Stomach smooth muscle (tissue), 2 donors: ENCODE measurements at regions not wholly inside any gene's neighbourhood (a gene's known extent, or its start where the extent isn't known, plus 50 kb on each side); places are given as distances from the start of the nearest gene placed in this dataset.

Experiments
- H3K27ac ChIP-seq: one replicate; pipeline ENCODE4 v1.7.0; 2013; ENCODE audit warnings: mild to moderate bottlenecking, low read length, inconsistent platforms
- H3K27me3 ChIP-seq, 2 donors: one replicate each; pipeline ENCODE4 v1.7.0; 2013; ENCODE audit warnings: low read length in 2 of 2; ENCODE audit not compliant: insufficient read depth in 2 of 2, control insufficient read depth in 1 of 2
- H3K36me3 ChIP-seq, 2 donors: one replicate each; pipeline ENCODE4 v1.7.0; 2013; ENCODE audit warnings: low read length in 2 of 2; ENCODE audit not compliant: control insufficient read depth in 2 of 2, insufficient read depth in 2 of 2
- H3K4me1 ChIP-seq: one replicate; pipeline ENCODE4 v1.7.0; 2013; ENCODE audit warnings: low read length; ENCODE audit not compliant: control insufficient read depth, insufficient read depth
- H3K4me3 ChIP-seq, 2 donors: one replicate each; pipeline ENCODE4 v1.7.0; 2013; ENCODE audit warnings: low read length in 2 of 2
- H3K9ac ChIP-seq, 2 donors: one replicate each; pipeline ENCODE4 v1.7.0; 2013; ENCODE audit warnings: low read length in 2 of 2, mild to moderate bottlenecking in 1 of 2
- H3K9me3 ChIP-seq, 2 donors: one replicate each; pipeline ENCODE4 v1.7.0; 2013; ENCODE audit warnings: low read length in 2 of 2; ENCODE audit not compliant: control insufficient read depth in 2 of 2
- donor health status: healthy.
- donor health status: Pancreatic carcinoma.

DNA sequence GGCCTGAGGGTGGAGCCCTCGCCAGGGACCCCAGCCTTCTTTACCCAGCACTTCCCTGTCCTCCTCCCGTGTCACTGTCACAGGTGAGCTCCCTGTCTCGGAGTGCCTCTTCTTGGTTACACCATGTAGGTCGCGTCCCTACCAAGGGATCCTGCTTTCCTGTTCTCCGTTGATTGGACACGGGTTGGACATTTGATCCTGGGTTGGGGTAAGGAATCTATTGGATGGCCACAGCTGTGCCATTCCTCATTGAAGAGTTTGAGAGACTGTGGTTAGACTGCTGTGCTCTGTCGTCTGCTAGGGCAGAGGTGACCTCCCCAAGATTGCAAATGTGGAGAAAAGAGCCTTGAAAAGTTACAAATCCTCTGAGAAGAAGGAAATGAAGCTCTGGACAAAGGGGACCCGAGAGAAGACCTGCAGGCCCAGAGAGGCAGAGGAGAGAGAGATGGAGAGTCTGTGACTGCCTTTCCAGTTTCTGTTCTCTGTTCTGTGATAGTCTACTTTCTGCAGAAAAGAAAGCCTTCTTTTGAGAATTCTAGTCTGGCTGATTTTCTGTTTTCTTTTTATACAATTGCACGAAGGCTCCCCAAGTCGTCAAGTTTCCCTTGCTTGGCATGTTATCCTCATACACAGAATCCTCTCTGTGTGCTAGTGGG, 325.7 kb upstream of the RGMA start:
- no peaks in the 10 kb centered on the region for H3K9me3 ChIP-seq
- H3K4me3 ChIP-seq = no peak overlapping the region
- no peak overlapping the region for H3K27ac ChIP-seq
- H3K4me1 ChIP-seq = peaks cover 3% of the 10 kb centered on the region
- H3K9ac ChIP-seq = no peak overlapping the region
- no peaks in the 10 kb centered on the region for H3K36me3 ChIP-seq
- H3K27me3 ChIP-seq = no peaks in the 10 kb centered on the region

GRCh38 chr15:93413745-93414144, 324.7 kb upstream of the RGMA start:
- H3K36me3 ChIP-seq = no peaks in the 10 kb centered on the region
- no peak overlapping the region for H3K9ac ChIP-seq
- peaks cover 3% of the 10 kb centered on the region for H3K4me1 ChIP-seq
- H3K27ac ChIP-seq = no peak overlapping the region
- no peaks in the 10 kb centered on the region for H3K27me3 ChIP-seq
- H3K4me3 ChIP-seq = no peak overlapping the region
- no peaks in the 10 kb centered on the region for H3K9me3 ChIP-seq

- no peak overlapping the region for H3K9ac ChIP-seq
- no peaks in the 10 kb centered on the region for H3K4me1 ChIP-seq
- no peaks in the 10 kb centered on the region for H3K36me3 ChIP-seq
- no peak overlapping the region for H3K27ac ChIP-seq
- no peak overlapping the region for H3K4me3 ChIP-seq
- no peaks in the 10 kb centered on the region for H3K27me3 ChIP-seq
- peaks cover 2 to 7% of the 10 kb centered on the region in 2 donors for H3K9me3 ChIP-seq
Measured at GRCh38 chr15:93399121-93399520, 310.1 kb upstream of the RGMA start.

GRCh38 chr15:93389211-93389610, 300.2 kb upstream of the RGMA start:
- H3K27me3 ChIP-seq = no peaks in the 10 kb centered on the region
- no peaks in the 10 kb centered on the region for H3K4me1 ChIP-seq
- H3K9ac ChIP-seq = no peak overlapping the region
- H3K27ac ChIP-seq = no peak overlapping the region
- no peaks in the 10 kb centered on the region for H3K9me3 ChIP-seq
- H3K36me3 ChIP-seq = no peaks in the 10 kb centered on the region
- H3K4me3 ChIP-seq = no peak overlapping the region

DNA sequence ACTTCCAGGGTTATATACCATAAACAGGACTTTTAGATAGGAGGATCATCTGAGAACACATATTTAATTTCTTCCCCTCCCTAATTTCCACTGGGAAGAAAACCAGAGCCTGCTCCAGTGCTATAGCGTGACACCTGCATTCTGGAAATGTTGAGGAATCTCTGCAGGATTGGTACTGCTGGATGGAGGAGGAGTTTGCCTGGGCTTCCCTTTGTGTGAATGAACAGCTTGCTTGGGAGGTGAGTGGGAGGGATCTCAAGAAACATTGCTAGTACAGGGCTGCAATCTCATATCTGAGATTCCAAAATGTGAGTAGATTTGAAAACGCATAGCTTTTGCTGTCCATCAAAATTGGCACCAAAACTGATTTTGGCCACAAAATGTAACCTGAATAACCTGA, 295.9 kb upstream of the RGMA start:
- no peaks in the 10 kb centered on the region for H3K36me3 ChIP-seq
- H3K9ac ChIP-seq = no peak overlapping the region
- no peaks in the 10 kb centered on the region for H3K27me3 ChIP-seq
- no peak overlapping the region for H3K4me3 ChIP-seq
- no peak overlapping the region for H3K27ac ChIP-seq
- no peaks in the 10 kb centered on the region for H3K9me3 ChIP-seq
- no peaks in the 10 kb centered on the region for H3K4me1 ChIP-seq

- no peaks in the 10 kb centered on the region for H3K36me3 ChIP-seq
- no peaks in the 10 kb centered on the region for H3K27me3 ChIP-seq
- no peaks in the 10 kb centered on the region for H3K4me1 ChIP-seq
- H3K4me3 ChIP-seq = no peak overlapping the region
- H3K27ac ChIP-seq = no peak overlapping the region
- no peak overlapping the region for H3K9ac ChIP-seq
- no peaks in the 10 kb centered on the region for H3K9me3 ChIP-seq
Measured at GRCh38 chr15:93382200-93382820, 293.3 kb upstream of the RGMA start.

DNA sequence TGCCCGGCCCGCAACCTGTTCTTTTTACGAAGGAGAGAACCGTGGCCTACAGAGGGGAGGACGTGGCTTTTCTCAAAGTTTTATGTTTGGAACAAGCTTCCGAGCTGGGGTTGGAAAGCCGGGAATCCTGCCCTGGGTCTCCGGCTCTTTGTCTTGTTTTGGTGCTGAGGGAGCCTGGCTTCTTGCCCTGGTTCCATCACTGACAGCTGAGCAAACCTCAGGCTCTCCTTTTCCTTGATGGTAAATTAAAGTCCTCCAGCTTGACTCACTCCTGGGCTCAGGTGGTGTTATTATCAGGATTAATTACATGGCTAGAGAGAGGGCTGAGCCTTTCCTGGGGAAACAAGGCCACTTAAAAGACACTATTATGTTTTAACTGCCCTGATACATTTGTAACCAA, 289.5 kb upstream of the RGMA start:
- Histone ChIP-seq H3K36me3 (no peaks in the 10 kb centered on the region), H3K9me3 (no peaks in the 10 kb centered on the region)

DNA sequence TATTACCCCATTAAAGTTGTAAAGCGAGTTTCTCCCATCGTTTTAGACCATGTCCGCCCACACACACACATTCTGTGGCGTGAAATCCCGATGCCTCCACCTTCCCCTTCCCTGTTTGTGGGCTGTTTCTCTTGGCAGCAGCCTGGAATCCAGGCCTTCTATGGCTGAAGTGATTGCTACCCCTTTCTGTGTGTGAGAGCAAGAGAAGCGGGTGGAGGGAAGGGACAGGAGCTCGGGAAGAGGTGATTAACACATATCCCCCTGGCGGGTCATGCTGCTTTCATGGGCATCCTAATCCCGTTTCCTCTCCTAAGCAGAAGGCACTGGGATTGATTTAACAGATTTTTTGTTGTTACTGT, 283.8 kb upstream of the RGMA start:
- Histone ChIP-seq H3K36me3 (no peaks in the 10 kb centered on the region), H3K27ac (no peak overlapping the region), H3K4me1 (no peaks in the 10 kb centered on the region), H3K4me3 (no peak overlapping the region), H3K9me3 (no peaks in the 10 kb centered on the region), H3K9ac (no peak overlapping the region), H3K27me3 (no peaks in the 10 kb centered on the region)

More for the DNA sequence above, 289.5 kb upstream of the RGMA start:
- no peaks in the 10 kb centered on the region for H3K27me3 ChIP-seq
- no peaks in the 10 kb centered on the region for H3K4me1 ChIP-seq
- H3K9ac ChIP-seq = no peak overlapping the region
- H3K27ac ChIP-seq = no peak overlapping the region
- H3K4me3 ChIP-seq = no peak overlapping the region

GRCh38 chr15:93372208-93372864, 283.3 kb upstream of the RGMA start:
- Histone ChIP-seq H3K36me3 (no peaks in the 10 kb centered on the region), H3K9ac (no peak overlapping the region), H3K4me1 (no peaks in the 10 kb centered on the region), H3K9me3 (no peaks in the 10 kb centered on the region), H3K27ac (no peak overlapping the region), H3K4me3 (no peak overlapping the region), H3K27me3 (no peaks in the 10 kb centered on the region)

- Histone ChIP-seq H3K4me3 (no peak overlapping the region), H3K4me1 (no peaks in the 10 kb centered on the region), H3K9me3 (no peaks in the 10 kb centered on the region), H3K27me3 (no peaks in the 10 kb centered on the region), H3K27ac (no peak overlapping the region), H3K36me3 (no peaks in the 10 kb centered on the region), H3K9ac (no peak overlapping the region)
Measured at GRCh38 chr15:93366387-93367100, 277.5 kb upstream of the RGMA start.
